HG02970 (cell line): ENCODE measurements at regions not wholly inside any gene's neighbourhood (a gene's known extent, or its start where the extent isn't known, plus 50 kb on each side); places are given as distances from the start of the nearest gene placed in this dataset.
"Not testable (repeated sequence)": the region's sequence is repeated elsewhere in the genome, so short reads cannot be mapped to it uniquely, and the experiment has no call there.

ENCODE experiments used
- ATAC-seq: cut with Tn5 transposase; IDR thresholded peaks from one replicate; pipeline ENCODE4 v1.9.1; 2021; ENCODE audit warnings: mild to moderate bottlenecking, moderate library complexity, moderate number of reproducible peaks; ENCODE audit not compliant: unreplicated experiment, low FRiP score

DNA sequence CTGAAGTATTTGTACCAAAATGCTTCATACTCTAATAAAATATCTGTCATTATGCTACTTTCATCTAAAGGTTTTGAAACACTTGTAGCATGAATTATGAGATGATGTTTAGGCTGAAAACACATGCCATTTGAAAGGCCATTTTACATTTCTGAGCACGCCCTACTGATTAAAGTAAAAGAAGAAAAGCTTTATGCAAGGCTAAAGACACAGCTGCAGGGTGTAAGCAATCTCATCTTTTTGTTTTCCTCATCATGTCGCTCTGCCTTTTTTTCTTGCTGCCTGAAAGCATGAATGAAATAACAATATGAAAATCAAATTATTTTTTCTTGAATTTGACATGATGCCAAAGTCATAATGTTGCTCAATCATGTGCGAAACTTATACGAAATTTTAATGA is 148.6 kb upstream of the ARG1 start:
- ATAC-seq, result no peak

DNA sequence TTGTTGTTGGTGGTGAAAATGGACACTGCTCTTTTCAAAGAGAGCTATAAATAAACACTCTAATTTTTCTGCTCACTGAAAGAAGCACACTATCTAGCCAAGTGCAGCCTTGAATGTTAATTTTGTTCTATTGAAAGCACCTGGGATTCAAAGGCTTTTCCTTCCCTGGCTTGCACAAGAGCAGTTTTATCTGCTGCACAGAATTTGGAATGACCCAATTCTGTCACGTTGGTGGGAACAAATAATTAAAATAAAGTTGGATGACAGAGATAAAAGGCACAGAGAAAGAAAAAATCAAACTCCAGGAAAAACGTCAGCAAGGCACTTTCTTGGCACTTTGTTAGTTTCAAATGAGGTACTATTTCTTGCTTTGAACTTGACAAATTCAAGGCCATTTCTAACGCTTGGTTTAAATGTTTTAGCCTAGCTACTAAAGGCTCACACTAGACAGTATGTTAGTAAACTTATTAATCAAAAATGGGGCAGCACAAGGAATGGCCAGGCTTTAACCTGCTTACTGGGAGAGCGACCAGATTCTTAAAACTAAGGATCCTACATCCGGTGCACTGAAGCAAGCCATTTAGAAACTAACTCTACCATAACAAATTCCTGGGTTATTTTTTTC is 145.5 kb upstream of the ARG1 start:
- no peak for ATAC-seq

DNA sequence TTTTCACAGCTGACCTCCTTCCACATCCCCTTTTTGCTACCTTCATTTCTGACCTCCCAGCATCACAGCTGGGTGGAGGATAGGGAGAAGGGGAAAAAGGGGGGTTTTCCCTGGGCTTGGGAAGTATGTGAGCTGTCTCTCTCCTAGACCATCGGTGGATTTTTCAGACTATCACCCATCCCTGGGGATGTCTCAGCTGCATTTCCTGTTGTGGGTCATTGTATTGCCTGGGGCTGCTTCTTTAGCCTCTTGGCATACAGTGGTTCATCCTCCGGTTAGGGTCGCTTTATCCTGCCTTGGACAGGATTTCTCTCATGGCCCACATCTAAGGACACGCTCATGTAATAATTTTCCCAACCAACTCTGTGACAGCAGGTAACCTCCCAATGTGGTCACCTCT is 142.5 kb upstream of the ARG1 start:
- ATAC-seq, result no peak

DNA sequence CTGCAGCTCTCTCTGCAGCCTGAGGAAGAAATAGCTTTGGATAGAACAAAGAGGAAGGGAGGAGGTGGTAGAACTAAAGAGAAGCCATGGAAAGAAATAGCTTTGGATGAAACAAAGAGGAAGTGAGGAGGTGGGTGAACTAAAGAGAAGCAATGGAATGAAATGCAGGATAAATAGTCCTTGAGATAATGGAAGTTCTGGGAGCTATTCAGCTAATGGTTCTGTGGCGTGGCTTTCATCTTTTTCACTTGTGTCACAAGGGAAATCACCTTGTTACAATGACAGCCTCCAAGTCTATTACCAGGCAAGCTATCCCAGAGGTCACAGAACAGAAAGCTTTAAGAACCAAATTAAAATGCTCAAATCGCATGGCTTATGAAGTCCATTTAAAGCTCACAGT is 141.3 kb upstream of the ARG1 start:
- ATAC-seq, result no peak

- ATAC-seq, result no peak
Observed at GRCh38 chr6:131433927-131434326, 139.1 kb upstream of the ARG1 start.

DNA sequence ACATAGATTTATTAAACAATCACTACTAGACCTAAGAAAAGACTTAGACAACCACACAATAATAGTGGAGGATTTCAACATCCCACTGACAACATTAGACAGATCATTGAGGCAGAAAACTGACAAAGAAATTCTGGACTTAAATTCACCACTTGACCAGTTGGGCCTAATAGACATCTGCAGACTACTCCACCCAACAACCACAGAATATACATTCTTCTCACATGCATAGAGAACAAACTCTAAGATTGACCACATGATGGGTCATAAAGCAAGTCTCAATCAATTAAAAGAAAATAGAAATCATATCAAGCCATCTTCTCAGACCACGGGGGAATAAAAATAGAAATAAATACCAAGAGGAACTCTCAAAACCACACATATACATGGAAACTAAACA is 136.7 kb upstream of the ARG1 start:
- ATAC-seq, result no peak

- ATAC-seq, result no peak
Observed at GRCh38 chr6:131443014-131443413, 130.0 kb upstream of the ARG1 start.

DNA sequence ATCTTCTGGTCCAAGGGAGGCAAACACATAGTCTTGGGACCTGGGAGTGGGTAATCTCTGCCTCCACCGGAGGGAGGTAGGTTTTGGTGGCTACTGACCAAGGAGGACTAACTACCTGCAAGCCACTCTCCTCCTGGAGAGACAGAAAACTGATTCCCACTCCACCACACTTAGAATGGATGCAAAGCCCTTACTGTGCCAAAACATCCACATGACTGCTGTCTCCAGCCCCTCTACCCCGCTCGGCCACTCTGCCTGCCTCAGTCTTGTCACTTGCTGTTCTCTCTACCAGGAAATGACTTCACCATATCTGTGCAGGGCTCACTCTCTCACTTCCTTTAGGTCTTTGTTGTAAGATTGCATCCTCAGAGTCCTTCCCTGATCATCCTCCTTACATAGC is 129.5 kb upstream of the ARG1 start:
- ATAC-seq, result no peak

- ATAC-seq, result not testable (repeated sequence)
Observed at GRCh38 chr6:131445356-131445755, 127.7 kb upstream of the ARG1 start.

DNA sequence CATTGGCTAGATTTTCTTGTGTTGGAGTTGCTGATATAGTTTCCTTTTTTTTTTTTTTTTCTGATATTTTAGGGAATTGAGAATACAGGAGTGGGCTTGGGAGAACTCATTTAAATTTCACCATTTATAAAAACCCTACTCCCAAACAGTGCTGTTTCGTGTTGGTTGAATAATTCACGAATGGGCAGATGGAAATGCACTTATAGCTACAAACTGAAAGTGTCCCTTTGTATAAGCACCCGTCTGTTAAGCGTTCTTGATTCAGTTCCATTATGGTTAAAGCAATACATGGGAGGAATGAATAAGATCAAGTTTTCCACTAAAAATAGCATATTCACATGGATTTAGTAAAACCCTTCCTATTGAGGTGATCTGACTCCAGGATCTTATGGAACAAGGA is 122.2 kb upstream of the ARG1 start:
- ATAC-seq, result no peak

GRCh38 chr6:131451321-131452144 is 121.5 kb upstream of the ARG1 start:
- no peak for ATAC-seq

- ATAC-seq, result no peak
Observed at GRCh38 chr6:131453803-131454202, 119.2 kb upstream of the ARG1 start.

- ATAC-seq, result no peak
Observed at GRCh38 chr6:131456565-131456964, 116.5 kb upstream of the ARG1 start.

DNA sequence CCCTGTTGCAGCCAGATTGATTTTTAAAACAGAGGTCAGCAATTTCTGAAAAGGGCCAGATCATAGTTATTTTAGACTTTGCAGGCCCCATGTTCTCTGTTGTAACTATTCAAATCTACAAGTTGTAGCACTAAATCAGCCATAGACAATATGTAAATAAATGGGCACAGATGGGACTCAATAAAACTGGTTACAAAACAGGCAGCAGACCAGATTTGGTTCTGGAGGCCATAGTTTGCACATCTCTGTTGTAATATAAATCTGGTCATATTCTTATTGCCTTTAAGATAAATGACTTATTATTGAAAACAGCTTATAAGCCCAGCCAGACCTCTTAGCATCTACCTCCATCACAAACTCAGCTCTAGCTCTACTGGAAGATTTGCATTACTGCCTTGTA is 114.0 kb upstream of the ARG1 start:
- no peak for ATAC-seq

GRCh38 chr6:131460614-131461000 is 112.4 kb upstream of the ARG1 start:
- ATAC-seq, result no peak

DNA sequence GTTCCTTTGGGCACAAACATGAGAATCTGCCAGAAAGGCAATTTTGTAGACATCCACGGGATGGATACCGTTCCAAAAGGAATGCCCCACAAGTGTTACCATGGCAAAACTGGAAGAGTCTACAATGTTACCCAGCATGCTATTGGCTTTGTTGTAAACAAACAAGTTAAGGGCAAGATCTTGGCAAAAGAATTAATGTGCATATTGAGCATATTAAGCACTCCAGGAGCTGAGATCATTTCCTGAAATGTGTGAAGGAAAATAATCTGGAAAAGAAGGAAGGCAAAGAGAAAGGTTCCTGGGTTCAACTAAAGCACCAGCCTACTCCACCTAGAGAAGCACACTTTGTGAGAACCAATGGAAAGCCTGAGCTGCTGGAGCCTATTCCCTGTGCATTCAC is 103.9 kb upstream of the ARG1 start:
- no peak for ATAC-seq

GRCh38 chr6:131470534-131470933 is 102.5 kb upstream of the ARG1 start:
- no peak for ATAC-seq

- no peak for ATAC-seq
Observed at GRCh38 chr6:131471331-131471730, 101.7 kb upstream of the ARG1 start.

GRCh38 chr6:131473303-131473702 is 99.7 kb upstream of the ARG1 start:
- not testable (repeated sequence) for ATAC-seq

DNA sequence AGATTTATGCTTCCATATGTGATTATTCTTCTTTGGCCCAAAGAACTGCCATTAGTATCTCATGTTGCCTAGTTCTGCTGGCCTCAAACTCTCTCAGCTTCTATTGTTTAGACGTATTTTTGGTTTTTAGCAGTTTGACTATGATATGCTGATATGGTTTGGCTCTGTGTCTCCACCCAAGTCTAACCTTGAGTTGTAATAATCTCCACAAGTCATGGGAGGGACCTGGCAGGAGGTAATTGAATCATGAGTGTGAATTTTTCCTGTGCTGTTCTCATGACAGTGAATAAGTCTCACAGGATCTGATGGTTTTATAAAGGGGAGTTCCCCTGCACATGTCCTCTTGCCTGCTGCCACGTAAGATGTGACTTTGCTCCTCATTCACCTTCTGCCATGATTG is 96.7 kb upstream of the ARG1 start:
- no peak for ATAC-seq

GRCh38 chr6:131478740-131479211 is 94.2 kb upstream of the ARG1 start:
- not testable (repeated sequence) for ATAC-seq

GRCh38 chr6:131486608-131487007 is 86.4 kb upstream of the ARG1 start:
- ATAC-seq, result no peak
